ENCODE measurements at regions not wholly inside any gene's neighbourhood (a gene's known extent, or its start where the extent isn't known, plus 50 kb on each side); places are given as distances from the start of the nearest gene placed in this dataset.

- Histone ChIP-seq H3K4me3 (ENCODE audit: low read length in 2 of 2) (no peak overlapping the region), H3K27ac (ENCODE audit: low read length) (peak overlapping the region; percentile 88), H3K27me3 (ENCODE audit: control insufficient read depth in 1 of 2, insufficient read depth in 2 of 2, low read length in 2 of 2) (no peaks in the 10 kb centered on the region), H3K4me1 (ENCODE audit: control insufficient read depth, insufficient read depth, low read length) (peaks cover 41% of the 10 kb centered on the region), H3K9ac (ENCODE audit: low read length in 2 of 2) (no peak overlapping the region), H3K36me3 (ENCODE audit: control insufficient read depth in 2 of 2, insufficient read depth in 2 of 2, low read length in 2 of 2) (no peaks in the 10 kb centered on the region), H3K9me3 (ENCODE audit: control insufficient read depth in 2 of 2, low read length in 2 of 2) (no peaks in the 10 kb centered on the region)
These were observed 127.5 kb downstream of the RIN2 start for GRCh38 chr20:19885594-19885938.

- Histone ChIP-seq H3K4me3 (ENCODE audit: low read length in 2 of 2) (peak overlapping the region; percentile 52 to 70), H3K36me3 (ENCODE audit: control insufficient read depth in 2 of 2, insufficient read depth in 2 of 2, low read length in 2 of 2) (no peaks in the 10 kb centered on the region), H3K27ac (ENCODE audit: low read length) (peak overlapping the region; percentile 88), H3K27me3 (ENCODE audit: control insufficient read depth in 1 of 2, insufficient read depth in 2 of 2, low read length in 2 of 2) (no peaks in the 10 kb centered on the region), H3K4me1 (ENCODE audit: control insufficient read depth, insufficient read depth, low read length) (peaks cover 41% of the 10 kb centered on the region), H3K9me3 (ENCODE audit: control insufficient read depth in 2 of 2, low read length in 2 of 2) (no peaks in the 10 kb centered on the region), H3K9ac (ENCODE audit: low read length in 2 of 2) (peak overlapping the region; percentile 37 to 42)
These were observed 128.0 kb downstream of the RIN2 start for GRCh38 chr20:19885939-19886660.

GRCh38 chr20:19886661-19887288 lies 128.7 kb downstream of the RIN2 start:
- Histone ChIP-seq H3K9me3 (ENCODE audit: control insufficient read depth in 2 of 2, low read length in 2 of 2) (no peaks in the 10 kb centered on the region), H3K4me1 (ENCODE audit: control insufficient read depth, insufficient read depth, low read length) (peaks cover 41% of the 10 kb centered on the region), H3K9ac (ENCODE audit: low read length in 2 of 2) (peak overlapping the region in 1 of 2 donors; percentile 37), H3K27me3 (ENCODE audit: control insufficient read depth in 1 of 2, insufficient read depth in 2 of 2, low read length in 2 of 2) (no peaks in the 10 kb centered on the region), H3K4me3 (ENCODE audit: low read length in 2 of 2) (peak overlapping the region; percentile 52 to 70), H3K27ac (ENCODE audit: low read length) (peak overlapping the region; percentile 88), H3K36me3 (ENCODE audit: control insufficient read depth in 2 of 2, insufficient read depth in 2 of 2, low read length in 2 of 2) (no peaks in the 10 kb centered on the region)

GRCh38 chr20:19887556-19888268 lies 129.4 kb upstream of the NAA20 start:
- Histone ChIP-seq H3K27ac (ENCODE audit: low read length) (peak overlapping the region; percentile 88), H3K9me3 (ENCODE audit: control insufficient read depth in 2 of 2, low read length in 2 of 2) (no peaks in the 10 kb centered on the region), H3K4me1 (ENCODE audit: control insufficient read depth, insufficient read depth, low read length) (peaks cover 41% of the 10 kb centered on the region), H3K4me3 (ENCODE audit: low read length in 2 of 2) (peak overlapping the region; percentile 45 to 71), H3K36me3 (ENCODE audit: control insufficient read depth in 2 of 2, insufficient read depth in 2 of 2, low read length in 2 of 2) (no peaks in the 10 kb centered on the region), H3K9ac (ENCODE audit: low read length in 2 of 2) (peak overlapping the region in 1 of 2 donors; percentile 7), H3K27me3 (ENCODE audit: control insufficient read depth in 1 of 2, insufficient read depth in 2 of 2, low read length in 2 of 2) (no peaks in the 10 kb centered on the region)

- Histone ChIP-seq H3K4me3 (ENCODE audit: low read length in 2 of 2) (peak overlapping the region; percentile 45 to 71), H3K36me3 (ENCODE audit: control insufficient read depth in 2 of 2, insufficient read depth in 2 of 2, low read length in 2 of 2) (peaks cover 0 to 3% of the 10 kb centered on the region in 2 donors), H3K27ac (ENCODE audit: low read length) (peak overlapping the region; percentile 88), H3K9me3 (ENCODE audit: control insufficient read depth in 2 of 2, low read length in 2 of 2) (no peaks in the 10 kb centered on the region), H3K9ac (ENCODE audit: low read length in 2 of 2) (peak overlapping the region; percentile 59 to 72), H3K27me3 (ENCODE audit: control insufficient read depth in 1 of 2, insufficient read depth in 2 of 2, low read length in 2 of 2) (no peaks in the 10 kb centered on the region), H3K4me1 (ENCODE audit: control insufficient read depth, insufficient read depth, low read length) (peaks cover 41% of the 10 kb centered on the region)
These were observed 128.9 kb upstream of the NAA20 start for GRCh38 chr20:19888269-19888671.

GRCh38 chr20:19889011-19889953 lies 127.9 kb upstream of the NAA20 start:
- Histone ChIP-seq H3K4me1 (ENCODE audit: control insufficient read depth, insufficient read depth, low read length) (peaks cover 41% of the 10 kb centered on the region), H3K36me3 (ENCODE audit: control insufficient read depth in 2 of 2, insufficient read depth in 2 of 2, low read length in 2 of 2) (peaks cover 0 to 6% of the 10 kb centered on the region in 2 donors), H3K27ac (ENCODE audit: low read length) (peak overlapping the region; percentile 88), H3K9me3 (ENCODE audit: control insufficient read depth in 2 of 2, low read length in 2 of 2) (no peaks in the 10 kb centered on the region), H3K27me3 (ENCODE audit: control insufficient read depth in 1 of 2, insufficient read depth in 2 of 2, low read length in 2 of 2) (no peaks in the 10 kb centered on the region), H3K4me3 (ENCODE audit: low read length in 2 of 2) (peak overlapping the region; percentile 49 to 71), H3K9ac (ENCODE audit: low read length in 2 of 2) (peak overlapping the region; percentile 59 to 72)

GRCh38 chr20:19890445-19891051 lies 126.6 kb upstream of the NAA20 start:
- H3K9ac ChIP-seq (ENCODE audit: low read length in 2 of 2): no peak overlapping the region

GRCh38 chr20:19893356-19893755 lies 123.8 kb upstream of the NAA20 start:
- H3K4me3 ChIP-seq (ENCODE audit: low read length in 2 of 2): no peak overlapping the region
- H3K27ac ChIP-seq (ENCODE audit: low read length): no peak overlapping the region
- H3K36me3 ChIP-seq (ENCODE audit: control insufficient read depth in 2 of 2, insufficient read depth in 2 of 2, low read length in 2 of 2): peaks cover 0 to 13% of the 10 kb centered on the region in 2 donors
- no peak overlapping the region for H3K9ac ChIP-seq (ENCODE audit: low read length in 2 of 2)
- no peaks in the 10 kb centered on the region for H3K9me3 ChIP-seq (ENCODE audit: control insufficient read depth in 2 of 2, low read length in 2 of 2)
- peaks cover 21% of the 10 kb centered on the region for H3K4me1 ChIP-seq (ENCODE audit: control insufficient read depth, insufficient read depth, low read length)
- no peaks in the 10 kb centered on the region for H3K27me3 ChIP-seq (ENCODE audit: control insufficient read depth in 1 of 2, insufficient read depth in 2 of 2, low read length in 2 of 2)

More at GRCh38 chr20:19890445-19891051, 126.6 kb upstream of the NAA20 start:
- H3K27ac ChIP-seq (ENCODE audit: low read length): no peak overlapping the region
- no peaks in the 10 kb centered on the region for H3K27me3 ChIP-seq (ENCODE audit: control insufficient read depth in 1 of 2, insufficient read depth in 2 of 2, low read length in 2 of 2)
- peaks cover 40% of the 10 kb centered on the region for H3K4me1 ChIP-seq (ENCODE audit: control insufficient read depth, insufficient read depth, low read length)
- no peaks in the 10 kb centered on the region for H3K9me3 ChIP-seq (ENCODE audit: control insufficient read depth in 2 of 2, low read length in 2 of 2)
- peaks cover 0 to 11% of the 10 kb centered on the region in 2 donors for H3K36me3 ChIP-seq (ENCODE audit: control insufficient read depth in 2 of 2, insufficient read depth in 2 of 2, low read length in 2 of 2)
- H3K4me3 ChIP-seq (ENCODE audit: low read length in 2 of 2): peak overlapping the region in 1 of 2 donors; percentile 49

GRCh38 chr20:19895761-19896160 lies 121.4 kb upstream of the NAA20 start:
- no peaks in the 10 kb centered on the region for H3K9me3 ChIP-seq (ENCODE audit: control insufficient read depth in 2 of 2, low read length in 2 of 2)
- peaks cover 5% of the 10 kb centered on the region for H3K4me1 ChIP-seq (ENCODE audit: control insufficient read depth, insufficient read depth, low read length)
- H3K27me3 ChIP-seq (ENCODE audit: control insufficient read depth in 1 of 2, insufficient read depth in 2 of 2, low read length in 2 of 2): no peaks in the 10 kb centered on the region
- no peak overlapping the region for H3K4me3 ChIP-seq (ENCODE audit: low read length in 2 of 2)
- H3K36me3 ChIP-seq (ENCODE audit: control insufficient read depth in 2 of 2, insufficient read depth in 2 of 2, low read length in 2 of 2): peaks cover 0 to 13% of the 10 kb centered on the region in 2 donors
- no peak overlapping the region for H3K9ac ChIP-seq (ENCODE audit: low read length in 2 of 2)
- H3K27ac ChIP-seq (ENCODE audit: low read length): no peak overlapping the region

GRCh38 chr20:19897891-19898290 lies 119.3 kb upstream of the NAA20 start:
- Histone ChIP-seq H3K4me3 (ENCODE audit: low read length in 2 of 2) (no peak overlapping the region), H3K36me3 (ENCODE audit: control insufficient read depth in 2 of 2, insufficient read depth in 2 of 2, low read length in 2 of 2) (peaks cover 0 to 15% of the 10 kb centered on the region in 2 donors), H3K9me3 (ENCODE audit: control insufficient read depth in 2 of 2, low read length in 2 of 2) (no peaks in the 10 kb centered on the region), H3K27ac (ENCODE audit: low read length) (no peak overlapping the region), H3K27me3 (ENCODE audit: control insufficient read depth in 1 of 2, insufficient read depth in 2 of 2, low read length in 2 of 2) (no peaks in the 10 kb centered on the region), H3K9ac (ENCODE audit: low read length in 2 of 2) (no peak overlapping the region), H3K4me1 (ENCODE audit: control insufficient read depth, insufficient read depth, low read length) (peaks cover 5% of the 10 kb centered on the region)

Measured in stomach smooth muscle (tissue), 2 donors.